IMR-90 (cell line): ENCODE measurements at regions not wholly inside any gene's neighbourhood (a gene's known extent, or its start where the extent isn't known, plus 50 kb on each side); places are given as distances from the start of the nearest gene placed in this dataset.
A peak's percentile ranks its signal among the peaks of the same experiment; 100 is the strongest.

ENCODE experiments used
- ATAC-seq: fragments of 200-7000 bp; cut with Tn5 transposase; 2 replicates; pipeline ENCODE4 v1.9.1; 2020; ENCODE audit warnings: low read depth, mild to moderate bottlenecking, moderate library complexity
- BruUV-seq: library from RNA; stranded (reverse); fragments of 400-500 nt; replicated peaks from 2 replicates; lab custom pipeline; 2021; lab: Mats Ljungman, UMichigan
- CTCF ChIA-PET: fragments of 300-600 bp; formaldehyde crosslinking; extraction: SDS; loops from one replicate; lab custom pipeline; 2021; ENCODE audit warnings: antibody characterized with exemption; lab: Yijun Ruan, JAX
- POLR2A ChIA-PET: fragments of 300-600 bp; sonication (Branson Sonifier 250); formaldehyde crosslinking; loops from one replicate; lab custom pipeline; 2022; ENCODE audit warnings: antibody characterized with exemption; ENCODE audit not compliant: unreplicated experiment; lab: Charles Lee
- DNase-seq: peaks from one replicate; pipeline ENCODE4 v3.0.0; 2013
- H2AFZ ChIP-seq: replicated peaks from 2 replicates; pipeline ENCODE3; 2013; ENCODE audit warnings: low read length, mild to moderate bottlenecking; ENCODE audit not compliant: poor library complexity
- H2AK5ac ChIP-seq: 2 replicates; pipeline ENCODE4 v1.6.1; 2013; ENCODE audit warnings: low read depth, low read length, inconsistent platforms
- H2AK9ac ChIP-seq: replicated peaks from 2 replicates; pipeline ENCODE3; 2013; ENCODE audit warnings: mild to moderate bottlenecking, low read depth, low read length, moderate library complexity; ENCODE audit not compliant: poor library complexity
- H2BK120ac ChIP-seq: 2 replicates; pipeline ENCODE4 v1.6.1; 2013; ENCODE audit warnings: low read depth, low read length, inconsistent platforms
- H2BK15ac ChIP-seq: 3 replicates; pipeline ENCODE4 v1.6.1; 2013; ENCODE audit warnings: low read depth, low read length, inconsistent platforms
- H2BK20ac ChIP-seq: 2 replicates; pipeline ENCODE4 v1.6.1; 2013; ENCODE audit warnings: low read depth, mild to moderate bottlenecking, inconsistent platforms, low read length, moderate library complexity
- H2BK5ac ChIP-seq: 2 replicates; pipeline ENCODE4 v1.6.1; 2013; ENCODE audit warnings: mild to moderate bottlenecking, low read depth, low read length, inconsistent platforms; ENCODE audit not compliant: poor library complexity, severe bottlenecking
- H3K14ac ChIP-seq: replicated peaks from 2 replicates; pipeline ENCODE4 v1.6.1; 2013; ENCODE audit warnings: low read depth, low read length, inconsistent platforms
- H3K18ac ChIP-seq: 2 replicates; pipeline ENCODE4 v1.6.1; 2013; ENCODE audit warnings: low read depth, low read length, control low read depth
- H3K23ac ChIP-seq: 2 replicates; pipeline ENCODE4 v1.6.1; 2013; ENCODE audit warnings: low read depth, low read length, inconsistent platforms
- H3K27ac ChIP-seq: 2 replicates; pipeline ENCODE4 v1.5.1; 2013; ENCODE audit warnings: mild to moderate bottlenecking, control low read depth, low read length; ENCODE audit not compliant: insufficient read depth
- H3K27me3 ChIP-seq: 2 replicates; pipeline ENCODE4 v1.6.1; 2013; ENCODE audit warnings: low read length; ENCODE audit not compliant: control insufficient read depth, insufficient read depth
- H3K36me3 ChIP-seq: 2 replicates; pipeline ENCODE4 v1.6.1; 2013; ENCODE audit warnings: low read length, mixed read lengths; ENCODE audit not compliant: control insufficient read depth, insufficient read depth
- H3K4ac ChIP-seq: 2 replicates; pipeline ENCODE4 v1.6.1; 2013; ENCODE audit warnings: low read depth, low read length, inconsistent platforms
- H3K4me1 ChIP-seq: 2 replicates; pipeline ENCODE4 v1.6.1; 2013; ENCODE audit warnings: low read length, mixed read lengths; ENCODE audit not compliant: control insufficient read depth, insufficient read depth
- H3K4me2 ChIP-seq: 2 replicates; pipeline ENCODE4 v1.6.1; 2013; ENCODE audit warnings: low read depth, mild to moderate bottlenecking, control low read depth, low read length, moderate library complexity
- H3K4me3 ChIP-seq: 2 replicates; pipeline ENCODE4 v1.5.1; 2013; ENCODE audit warnings: low read depth, mild to moderate bottlenecking, control low read depth, low read length, moderate library complexity; ENCODE audit not compliant: insufficient read depth
- H3K56ac ChIP-seq: 2 replicates; pipeline ENCODE4 v1.6.1; 2013; ENCODE audit warnings: low read length, inconsistent platforms; ENCODE audit not compliant: insufficient read depth; ENCODE audit errors: extremely low read depth
- H3K79me1 ChIP-seq, 2 experiments: 2 replicates each; pipeline ENCODE4 v1.6.1; 2013; ENCODE audit warnings: low read length in 2 of 2, inconsistent platforms in 1 of 2, low read depth in 1 of 2
- H3K9ac ChIP-seq: 2 replicates; pipeline ENCODE4 v1.6.1; 2013; ENCODE audit warnings: low read depth, low read length, control low read depth
- H3K9me1 ChIP-seq: 2 replicates; pipeline ENCODE4 v1.6.1; 2013; ENCODE audit warnings: low read length, inconsistent platforms; ENCODE audit not compliant: insufficient read depth
- H3K9me3 ChIP-seq: 2 replicates; pipeline ENCODE4 v1.6.1; 2013; ENCODE audit warnings: low read length; ENCODE audit not compliant: control insufficient read depth, insufficient read depth
- H4K20me1 ChIP-seq: 2 replicates; pipeline ENCODE4 v1.6.1; 2013; ENCODE audit warnings: low read length, inconsistent platforms; ENCODE audit not compliant: insufficient read depth
- H4K5ac ChIP-seq: 2 replicates; pipeline ENCODE4 v1.6.1; 2013; ENCODE audit warnings: mild to moderate bottlenecking, low read depth, low read length, control low read depth
- H4K8ac ChIP-seq, 2 experiments: 2 replicates each; pipeline ENCODE4 v1.6.1; 2013; ENCODE audit warnings: low read depth in 2 of 2, low read length in 2 of 2, control low read depth in 1 of 2, inconsistent platforms in 1 of 2
- H4K91ac ChIP-seq: 2 replicates; pipeline ENCODE4 v1.6.1; 2013; ENCODE audit warnings: low read depth, low read length, inconsistent platforms; ENCODE audit not compliant: insufficient read depth
- MAFK ChIP-seq: IDR thresholded peaks from 2 replicates; pipeline ENCODE4 v1.6.1; 2012; ENCODE audit warnings: low read depth, low read length, improper control_type of control experiment
- RFX5 ChIP-seq: IDR thresholded peaks from 2 replicates; pipeline ENCODE4 v1.8.0; 2012; ENCODE audit warnings: low read depth, mild to moderate bottlenecking, low read length, moderate library complexity
- dilution Hi-C: fragments of 300-500 bp; cut with HindIII; formaldehyde crosslinking; loops from one replicate; pipeline ENCODE4 v1.14.3; 2018; ENCODE audit warnings: low sequenced_read_pairs; ENCODE audit not compliant: unreplicated experiment
- in situ Hi-C: fragments of 300-500 bp; cut with MboI; formaldehyde crosslinking; loops from 3 replicates; pipeline ENCODE4 v1.14.3; 2019; ENCODE audit warnings: low sequenced_read_pairs, inconsistent platforms, mixed read lengths
- intact Hi-C: fragments of 100-400 bp; cut with micrococcal nuclease; formaldehyde crosslinking; loops from 2 replicates; pipeline ENCODE4 v1.10.0; 2022

GRCh38 chr9:2970864-2971263 is 127.0 kb upstream of the PUM3 start:
- ChIA-PET CTCF (no interaction called here), POLR2A (no interaction called here)
- Histone ChIP-seq H3K36me3 (no peaks in the 10 kb centered on the region), H4K8ac (no peak overlapping the region), H3K4me2 (no peak overlapping the region), H3K9ac (no peak overlapping the region), H4K20me1 (no peaks in the 10 kb centered on the region), H2BK15ac (no peak overlapping the region), H4K5ac (no peak overlapping the region), H2BK5ac (no peak overlapping the region), H4K91ac (no peak overlapping the region), H2AK9ac (no peak overlapping the region), H3K4me1 (no peaks in the 10 kb centered on the region), H3K14ac (no peak overlapping the region), H2AFZ (no peak overlapping the region), H2BK120ac (no peak overlapping the region), H3K27me3 (no peaks in the 10 kb centered on the region), H3K9me1 (no peaks in the 10 kb centered on the region), H3K18ac (no peak overlapping the region), H3K4ac (no peak overlapping the region), H2AK5ac (no peak overlapping the region), H2BK20ac (no peak overlapping the region), H3K4me3 (no peak overlapping the region), H3K23ac (no peak overlapping the region), H3K56ac (no peak overlapping the region), H3K27ac (no peak overlapping the region), H3K79me1 (no peaks in the 10 kb centered on the region), H3K9me3 (no peaks in the 10 kb centered on the region)
- no TSS peak for BruUV-seq
- TF ChIP-seq RFX5 (no peak), MAFK (peak; percentile 80)
- in situ Hi-C loops: loop anchor here (25.0 kb wide), 1 partner anchor 91 kb away; no protein-coding TSS in a partner anchor
- no peak for DNase-seq
- no peak for ATAC-seq
- dilution Hi-C loops: no loop called here
- intact Hi-C loops: no loop called here
